Liver (tissue), 8 donors: ENCODE measurements at regions not wholly inside any gene's neighbourhood (a gene's known extent, or its start where the extent isn't known, plus 50 kb on each side); places are given as distances from the start of the nearest gene placed in this dataset.

Experiments used
- DNase-seq: peaks from one replicate; pipeline ENCODE4 v3.0.0-alpha.2; 2017; ENCODE audit warnings: low spot score
- H3K27ac ChIP-seq, 2 donors: one replicate each; pipeline ENCODE4 v1.7.0; 2013; ENCODE audit warnings: inconsistent platforms in 2 of 2, low read length in 2 of 2, control low read depth in 1 of 2, low read depth in 1 of 2, mild to moderate bottlenecking in 1 of 2
- H3K27me3 ChIP-seq, 4 donors: one replicate each; pipeline versions ENCODE4 v1.6.1 to v1.7.0; 2013; ENCODE audit warnings: low read length in 3 of 4, inconsistent platforms in 1 of 4, mild to moderate bottlenecking in 1 of 4, moderate library complexity in 1 of 4; ENCODE audit not compliant: control insufficient read depth in 4 of 4, insufficient read depth in 4 of 4
- H3K36me3 ChIP-seq, 4 donors: one replicate each; pipeline versions ENCODE4 v1.6.1 to v1.7.0; 2013; ENCODE audit warnings: low read length in 3 of 4, mild to moderate bottlenecking in 3 of 4, low read depth in 1 of 4, moderate library complexity in 1 of 4; ENCODE audit not compliant: control insufficient read depth in 4 of 4, insufficient read depth in 3 of 4
- H3K4me1 ChIP-seq, 4 donors: one replicate each; pipeline versions ENCODE4 v1.6.1 to v1.7.0; 2013; ENCODE audit warnings: low read length in 3 of 4, mild to moderate bottlenecking in 3 of 4, moderate library complexity in 1 of 4; ENCODE audit not compliant: control insufficient read depth in 4 of 4, insufficient read depth in 4 of 4
- H3K4me3 ChIP-seq, 3 donors: one replicate each; pipeline versions ENCODE4 v1.6.1 to v1.7.0; 2013; ENCODE audit warnings: low read length in 3 of 3, control low read depth in 1 of 3, low read depth in 1 of 3, mild to moderate bottlenecking in 1 of 3
- H3K9ac ChIP-seq, 2 donors: one replicate each; pipeline ENCODE4 v1.7.0; 2013; ENCODE audit warnings: low read length in 2 of 2, mild to moderate bottlenecking in 2 of 2, moderate library complexity in 2 of 2, control low read depth in 1 of 2, low read depth in 1 of 2
- H3K9me3 ChIP-seq, 4 donors: one replicate each; pipeline versions ENCODE4 v1.6.1 to v1.7.0; 2013; ENCODE audit warnings: low read length in 3 of 4; ENCODE audit not compliant: control insufficient read depth in 4 of 4
- EGR1 ChIP-seq, 2 donors: IDR thresholded peaks; 2 replicates each; pipeline ENCODE4 v1.6.1; 2016 to 2018; ENCODE audit warnings: antibody characterized with exemption in 2 of 2, low read depth in 2 of 2
- FOXA1 ChIP-seq: IDR thresholded peaks from 2 replicates; pipeline ENCODE4 v1.6.1; 2016; ENCODE audit warnings: antibody characterized with exemption
- FOXA2 ChIP-seq: IDR thresholded peaks from 2 replicates; pipeline ENCODE4 v1.6.1; 2016; ENCODE audit warnings: antibody characterized with exemption
- HNF4A ChIP-seq, 2 donors: conservative IDR thresholded peaks; 2 replicates each; pipeline ENCODE4 v1.6.1; 2016; ENCODE audit warnings: antibody characterized with exemption in 2 of 2, mild to moderate bottlenecking in 2 of 2
- HNF4G ChIP-seq: IDR thresholded peaks from 2 replicates; pipeline ENCODE4 v1.6.1; 2016; ENCODE audit warnings: antibody characterized with exemption
- JUND ChIP-seq, 2 donors: IDR thresholded peaks; 2 replicates each; pipeline ENCODE4 v1.6.1; 2016; ENCODE audit warnings: antibody characterized with exemption in 2 of 2
- NR2F2 ChIP-seq: IDR thresholded peaks from 2 replicates; pipeline ENCODE4 v1.6.1; 2016; ENCODE audit warnings: antibody characterized with exemption
- RAD21 ChIP-seq, 2 donors: IDR thresholded peaks; 2 replicates each; pipeline ENCODE4 v1.6.1; 2016; ENCODE audit warnings: antibody characterized with exemption in 2 of 2, mild to moderate bottlenecking in 2 of 2
- RXRA ChIP-seq, 2 donors: IDR thresholded peaks; 2 replicates each; pipeline ENCODE4 v1.6.1; 2017 to 2018; ENCODE audit warnings: antibody characterized with exemption in 2 of 2, mild to moderate bottlenecking in 1 of 2
- SP1 ChIP-seq: IDR thresholded peaks from 2 replicates; pipeline ENCODE4 v1.6.1; 2018; ENCODE audit warnings: antibody characterized with exemption, mild to moderate bottlenecking
- TAF1 ChIP-seq: conservative IDR thresholded peaks from 2 replicates; pipeline ENCODE4 v1.6.1; 2016; ENCODE audit warnings: antibody characterized with exemption, mild to moderate bottlenecking
- YY1 ChIP-seq: IDR thresholded peaks from 2 replicates; pipeline ENCODE4 v1.6.1; 2016; ENCODE audit warnings: antibody characterized with exemption, mild to moderate bottlenecking
- WGBS: extraction: QIAGEN DNeasy Blood & Tissue Kit; methylation state at CpG from one replicate; pipeline ENCODE4 v1.1.7; 2013; 5-methylcytosine and 5-hydroxymethylcytosine counted together
- TF ChIP-seq, protein P1 (sequence below): IDR thresholded peaks from 2 replicates; pipeline ENCODE4 v1.6.1; 2016; ENCODE audit warnings: antibody characterized with exemption
- TF ChIP-seq, protein P2 (sequence below): IDR thresholded peaks from 2 replicates; pipeline ENCODE4 v1.6.1; 2016; ENCODE audit warnings: antibody characterized with exemption
- TF ChIP-seq, protein P3 (sequence below): fragments of 150-350 bp; IDR thresholded peaks from 2 replicates; pipeline ENCODE4 v1.5.1; 2017; ENCODE audit warnings: improper control_type of control experiment, low read depth, low read length; ENCODE audit not compliant: missing input control
- TF ChIP-seq, protein P4 (sequence below): IDR thresholded peaks from 2 replicates; pipeline ENCODE4 v1.6.1; 2016; ENCODE audit warnings: antibody characterized with exemption, mild to moderate bottlenecking
- TF ChIP-seq, protein P5 (sequence below): IDR thresholded peaks from 2 replicates; pipeline ENCODE4 v1.6.1; 2016; ENCODE audit warnings: antibody characterized with exemption
- donor health status: healthy.
- donor health status: healthy.
- donor health status: healthy.
- donor health status: healthy.
- donor health status: healthy.

DNA sequence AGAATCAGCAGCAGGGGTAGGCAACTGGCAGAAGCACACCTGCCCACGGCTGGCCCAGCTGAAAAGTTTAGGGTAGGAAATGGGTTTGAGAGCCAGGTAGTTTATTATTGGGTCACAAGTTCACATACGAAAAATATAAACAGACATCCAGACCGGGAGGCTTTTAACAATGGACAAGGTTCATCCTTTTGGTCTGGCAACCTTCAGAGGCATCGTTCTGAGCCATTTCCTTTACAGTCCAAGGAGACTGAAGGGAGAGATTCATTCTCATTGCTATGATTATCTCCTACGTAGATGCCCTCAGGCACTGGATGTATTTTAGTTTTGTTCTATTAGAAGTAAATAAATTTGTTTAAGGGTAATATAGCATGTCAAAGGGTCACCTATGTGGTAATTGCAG is 248.0 kb upstream of the THBS1 start:
- no peak for DNase-seq
- no peak overlapping the region for H3K4me3 ChIP-seq
- no peak overlapping the region for H3K9ac ChIP-seq
- no peaks in the 10 kb centered on the region for H3K27me3 ChIP-seq
- H3K4me1 ChIP-seq: peaks cover 3 to 20% (median 11%) of the 10 kb centered on the region in 4 donors
- 31% methylated on average over 5 of the region's 5 CpGs for WGBS
- no peaks in the 10 kb centered on the region for H3K9me3 ChIP-seq
- H3K27ac ChIP-seq: no peak overlapping the region
- no peak for TF ChIP-seq RXRA (IDR thresholded peaks at IDR 0.05)
- TF ChIP-seq, protein P1, sequence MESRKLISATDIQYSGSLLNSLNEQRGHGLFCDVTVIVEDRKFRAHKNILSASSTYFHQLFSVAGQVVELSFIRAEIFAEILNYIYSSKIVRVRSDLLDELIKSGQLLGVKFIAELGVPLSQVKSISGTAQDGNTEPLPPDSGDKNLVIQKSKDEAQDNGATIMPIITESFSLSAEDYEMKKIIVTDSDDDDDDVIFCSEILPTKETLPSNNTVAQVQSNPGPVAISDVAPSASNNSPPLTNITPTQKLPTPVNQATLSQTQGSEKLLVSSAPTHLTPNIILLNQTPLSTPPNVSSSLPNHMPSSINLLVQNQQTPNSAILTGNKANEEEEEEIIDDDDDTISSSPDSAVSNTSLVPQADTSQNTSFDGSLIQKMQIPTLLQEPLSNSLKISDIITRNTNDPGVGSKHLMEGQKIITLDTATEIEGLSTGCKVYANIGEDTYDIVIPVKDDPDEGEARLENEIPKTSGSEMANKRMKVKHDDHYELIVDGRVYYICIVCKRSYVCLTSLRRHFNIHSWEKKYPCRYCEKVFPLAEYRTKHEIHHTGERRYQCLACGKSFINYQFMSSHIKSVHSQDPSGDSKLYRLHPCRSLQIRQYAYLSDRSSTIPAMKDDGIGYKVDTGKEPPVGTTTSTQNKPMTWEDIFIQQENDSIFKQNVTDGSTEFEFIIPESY: no peak
- TF ChIP-seq, protein P2, sequence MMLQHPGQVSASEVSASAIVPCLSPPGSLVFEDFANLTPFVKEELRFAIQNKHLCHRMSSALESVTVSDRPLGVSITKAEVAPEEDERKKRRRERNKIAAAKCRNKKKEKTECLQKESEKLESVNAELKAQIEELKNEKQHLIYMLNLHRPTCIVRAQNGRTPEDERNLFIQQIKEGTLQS: no peak
- TF ChIP-seq YY1: no peak
- no peak for TF ChIP-seq RAD21 (IDR thresholded peaks at IDR 0.05)
- TF ChIP-seq, protein P3, sequence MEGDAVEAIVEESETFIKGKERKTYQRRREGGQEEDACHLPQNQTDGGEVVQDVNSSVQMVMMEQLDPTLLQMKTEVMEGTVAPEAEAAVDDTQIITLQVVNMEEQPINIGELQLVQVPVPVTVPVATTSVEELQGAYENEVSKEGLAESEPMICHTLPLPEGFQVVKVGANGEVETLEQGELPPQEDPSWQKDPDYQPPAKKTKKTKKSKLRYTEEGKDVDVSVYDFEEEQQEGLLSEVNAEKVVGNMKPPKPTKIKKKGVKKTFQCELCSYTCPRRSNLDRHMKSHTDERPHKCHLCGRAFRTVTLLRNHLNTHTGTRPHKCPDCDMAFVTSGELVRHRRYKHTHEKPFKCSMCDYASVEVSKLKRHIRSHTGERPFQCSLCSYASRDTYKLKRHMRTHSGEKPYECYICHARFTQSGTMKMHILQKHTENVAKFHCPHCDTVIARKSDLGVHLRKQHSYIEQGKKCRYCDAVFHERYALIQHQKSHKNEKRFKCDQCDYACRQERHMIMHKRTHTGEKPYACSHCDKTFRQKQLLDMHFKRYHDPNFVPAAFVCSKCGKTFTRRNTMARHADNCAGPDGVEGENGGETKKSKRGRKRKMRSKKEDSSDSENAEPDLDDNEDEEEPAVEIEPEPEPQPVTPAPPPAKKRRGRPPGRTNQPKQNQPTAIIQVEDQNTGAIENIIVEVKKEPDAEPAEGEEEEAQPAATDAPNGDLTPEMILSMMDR: no peak
- TF ChIP-seq, protein P4, sequence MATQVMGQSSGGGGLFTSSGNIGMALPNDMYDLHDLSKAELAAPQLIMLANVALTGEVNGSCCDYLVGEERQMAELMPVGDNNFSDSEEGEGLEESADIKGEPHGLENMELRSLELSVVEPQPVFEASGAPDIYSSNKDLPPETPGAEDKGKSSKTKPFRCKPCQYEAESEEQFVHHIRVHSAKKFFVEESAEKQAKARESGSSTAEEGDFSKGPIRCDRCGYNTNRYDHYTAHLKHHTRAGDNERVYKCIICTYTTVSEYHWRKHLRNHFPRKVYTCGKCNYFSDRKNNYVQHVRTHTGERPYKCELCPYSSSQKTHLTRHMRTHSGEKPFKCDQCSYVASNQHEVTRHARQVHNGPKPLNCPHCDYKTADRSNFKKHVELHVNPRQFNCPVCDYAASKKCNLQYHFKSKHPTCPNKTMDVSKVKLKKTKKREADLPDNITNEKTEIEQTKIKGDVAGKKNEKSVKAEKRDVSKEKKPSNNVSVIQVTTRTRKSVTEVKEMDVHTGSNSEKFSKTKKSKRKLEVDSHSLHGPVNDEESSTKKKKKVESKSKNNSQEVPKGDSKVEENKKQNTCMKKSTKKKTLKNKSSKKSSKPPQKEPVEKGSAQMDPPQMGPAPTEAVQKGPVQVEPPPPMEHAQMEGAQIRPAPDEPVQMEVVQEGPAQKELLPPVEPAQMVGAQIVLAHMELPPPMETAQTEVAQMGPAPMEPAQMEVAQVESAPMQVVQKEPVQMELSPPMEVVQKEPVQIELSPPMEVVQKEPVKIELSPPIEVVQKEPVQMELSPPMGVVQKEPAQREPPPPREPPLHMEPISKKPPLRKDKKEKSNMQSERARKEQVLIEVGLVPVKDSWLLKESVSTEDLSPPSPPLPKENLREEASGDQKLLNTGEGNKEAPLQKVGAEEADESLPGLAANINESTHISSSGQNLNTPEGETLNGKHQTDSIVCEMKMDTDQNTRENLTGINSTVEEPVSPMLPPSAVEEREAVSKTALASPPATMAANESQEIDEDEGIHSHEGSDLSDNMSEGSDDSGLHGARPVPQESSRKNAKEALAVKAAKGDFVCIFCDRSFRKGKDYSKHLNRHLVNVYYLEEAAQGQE: no peak
- TF ChIP-seq JUND (IDR thresholded peaks at IDR 0.05): no peak
- no peak for TF ChIP-seq FOXA2
- TF ChIP-seq, protein P5, sequence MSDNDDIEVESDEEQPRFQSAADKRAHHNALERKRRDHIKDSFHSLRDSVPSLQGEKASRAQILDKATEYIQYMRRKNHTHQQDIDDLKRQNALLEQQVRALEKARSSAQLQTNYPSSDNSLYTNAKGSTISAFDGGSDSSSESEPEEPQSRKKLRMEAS: no peak
- TF ChIP-seq HNF4A (conservative IDR thresholded peaks at IDR 0.05): no peak
- TF ChIP-seq TAF1: no peak
- TF ChIP-seq FOXA1: no peak
- TF ChIP-seq HNF4G: no peak
- TF ChIP-seq SP1: no peak
- no peak for TF ChIP-seq NR2F2
- no peak for TF ChIP-seq EGR1 (IDR thresholded peaks at IDR 0.05; ENCODE audit: low read depth in 2 of 2)
- H3K36me3 ChIP-seq: no peaks in the 10 kb centered on the region

DNA sequence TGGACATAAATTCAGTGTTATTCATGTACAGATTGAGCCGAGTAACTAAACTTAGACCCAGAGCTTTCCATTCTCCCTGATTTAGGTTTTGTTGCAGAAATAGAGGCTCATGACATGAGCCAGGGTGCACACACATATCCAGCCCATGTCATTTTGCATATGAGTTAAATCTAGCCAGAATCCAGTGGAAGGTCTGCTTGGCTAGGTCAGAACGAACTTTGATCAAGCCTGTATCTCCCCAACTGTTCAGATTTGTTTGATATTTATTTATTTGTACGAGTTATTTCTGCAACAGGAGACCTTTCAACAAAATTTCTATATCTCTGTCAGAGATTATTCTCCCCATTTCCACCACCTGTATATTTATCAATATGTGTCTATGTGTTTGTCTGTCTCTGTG is 247.5 kb upstream of the THBS1 start:
- WGBS: 34% methylated on average over 3 of the region's 3 CpGs
- Histone ChIP-seq H3K27ac (no peak overlapping the region), H3K4me3 (no peak overlapping the region), H3K36me3 (no peaks in the 10 kb centered on the region), H3K9ac (no peak overlapping the region), H3K27me3 (no peaks in the 10 kb centered on the region), H3K9me3 (no peaks in the 10 kb centered on the region), H3K4me1 (peaks cover 3 to 20% (median 11%) of the 10 kb centered on the region in 4 donors)
- TF ChIP-seq HNF4A (conservative IDR thresholded peaks at IDR 0.05): peak; percentile 57 to 59
- peak; percentile 29 for TF ChIP-seq SP1
- no peak for TF ChIP-seq TAF1
- no peak for DNase-seq
